ENCODE measurements at regions not wholly inside any gene's neighbourhood (a gene's known extent, or its start where the extent isn't known, plus 50 kb on each side); places are given as distances from the start of the nearest gene placed in this dataset.

DNA sequence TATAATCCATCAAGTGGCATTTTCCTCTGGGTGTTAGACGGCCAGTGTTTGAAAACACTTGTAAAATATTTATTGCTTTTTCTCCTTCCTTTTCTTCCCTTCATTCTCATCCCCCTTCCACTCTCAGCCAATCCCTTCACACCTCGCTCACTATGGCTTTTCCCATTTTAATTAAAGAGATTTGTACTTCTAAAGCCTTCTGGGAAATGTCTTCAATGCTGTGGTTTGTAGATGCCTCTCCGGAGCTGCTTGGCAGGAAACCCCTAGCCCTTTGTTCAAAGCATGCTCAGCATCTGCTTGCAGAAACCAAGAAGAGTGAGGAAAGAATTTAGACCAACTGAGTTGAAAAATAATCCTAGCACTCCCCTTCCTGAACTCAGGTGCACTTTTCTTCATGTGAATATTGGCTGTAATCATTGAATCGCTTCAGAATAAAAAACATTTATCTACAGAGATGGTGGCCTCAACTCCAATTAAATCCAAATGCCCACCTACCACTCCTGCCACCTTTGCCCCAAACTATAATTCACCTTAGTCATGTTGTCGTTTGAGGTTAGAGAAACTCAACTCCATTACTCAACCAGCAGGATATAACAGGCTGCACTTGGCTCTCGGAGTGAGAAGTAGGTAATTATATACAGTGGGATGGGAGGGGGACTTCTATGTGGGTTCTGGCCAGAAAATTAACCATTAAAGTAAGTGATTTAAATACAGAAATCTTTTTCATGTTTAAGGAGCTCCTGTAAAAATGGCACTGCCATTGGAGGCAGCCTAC lies 659.4 kb upstream of the CAMK1G start:
- no peak for DNase-seq

DNA sequence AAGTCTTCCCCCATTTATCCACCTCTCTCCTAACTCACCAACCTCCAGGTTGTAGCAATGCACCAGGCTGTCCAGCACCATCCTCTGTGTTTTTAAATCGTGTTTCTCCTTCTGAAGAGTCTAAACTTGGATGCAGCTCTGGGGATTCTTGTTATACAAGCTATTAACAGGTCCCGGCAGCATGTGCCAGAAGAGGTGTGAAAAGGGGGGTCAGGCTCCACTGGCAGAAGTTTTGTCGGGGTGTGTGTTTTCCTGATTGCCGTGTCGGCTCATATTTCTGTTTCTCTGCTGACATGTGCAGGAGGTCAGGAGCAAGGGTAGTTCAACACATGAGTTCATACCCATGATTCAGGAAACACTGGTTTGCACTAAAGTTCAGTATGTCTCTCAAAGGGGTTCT lies 658.6 kb upstream of the CAMK1G start:
- DNase-seq: no peak

DNA sequence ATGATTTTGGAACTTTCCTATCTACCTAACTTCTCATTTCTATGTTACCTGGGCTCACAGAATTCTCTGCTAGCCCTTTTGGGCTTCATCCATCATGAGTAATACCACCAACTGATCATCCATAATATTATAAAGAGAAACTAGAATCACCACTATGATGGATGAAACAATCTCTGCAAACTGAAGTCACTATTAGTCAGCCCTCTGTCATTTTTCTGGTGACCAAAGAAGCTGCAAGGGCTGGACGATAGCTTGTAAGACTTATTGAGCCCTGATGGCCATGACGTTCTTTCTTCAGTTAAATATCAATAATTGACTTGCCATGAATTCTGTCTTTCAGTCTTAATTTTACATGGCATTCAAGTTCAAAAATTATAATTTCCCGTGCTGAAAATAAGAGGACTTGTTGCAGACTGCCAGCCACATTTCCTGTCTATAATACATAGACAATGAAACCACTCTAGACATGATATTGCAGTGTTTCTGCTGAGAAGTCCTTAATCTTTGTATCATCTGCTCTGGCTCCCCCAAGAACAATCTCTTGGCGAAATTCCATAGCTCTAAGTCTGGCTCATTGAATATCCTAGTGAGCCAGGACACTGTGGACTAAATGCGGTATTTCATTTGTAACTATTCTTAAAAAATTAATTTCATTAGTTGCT lies 655.0 kb upstream of the CAMK1G start:
- no peak for DNase-seq

DNA sequence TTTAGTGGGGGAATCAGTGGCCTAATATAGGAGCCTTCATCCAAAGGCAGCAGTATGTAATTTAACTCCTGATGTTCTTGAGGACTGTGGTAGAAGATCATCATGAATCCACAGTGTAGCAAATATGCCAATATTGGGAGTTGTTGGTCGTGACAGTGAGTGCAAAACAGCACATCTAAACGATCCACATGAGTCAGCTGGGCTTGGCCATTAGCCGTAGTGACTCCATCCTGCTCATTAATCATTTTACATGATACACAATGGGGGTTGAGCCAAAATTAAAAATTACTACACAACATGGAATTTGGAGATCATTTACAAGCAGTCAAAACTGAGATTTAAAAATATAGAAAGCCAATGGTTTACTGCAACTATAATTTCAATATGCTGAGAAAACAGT lies 653.9 kb upstream of the CAMK1G start:
- DNase-seq: no peak

DNA sequence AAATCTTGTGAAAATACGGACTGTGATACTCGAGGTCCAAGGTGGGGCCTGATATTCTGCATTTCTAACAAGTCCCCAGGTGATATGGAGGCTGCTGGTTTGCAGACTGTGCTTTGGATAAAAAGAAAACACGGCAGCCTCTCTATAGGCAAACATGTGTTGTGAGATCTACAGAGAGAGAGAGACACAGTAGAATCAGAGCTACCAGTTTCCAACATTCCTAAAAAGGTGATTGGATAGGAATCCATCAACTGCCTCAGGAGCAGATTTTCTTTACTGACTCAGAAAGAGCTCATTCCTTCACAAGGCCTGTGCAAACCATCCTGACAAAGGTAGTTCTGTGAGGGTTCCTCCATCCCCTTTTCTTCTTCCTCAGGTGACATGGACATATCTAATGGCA lies 651.6 kb upstream of the CAMK1G start:
- DNase-seq: no peak

DNA sequence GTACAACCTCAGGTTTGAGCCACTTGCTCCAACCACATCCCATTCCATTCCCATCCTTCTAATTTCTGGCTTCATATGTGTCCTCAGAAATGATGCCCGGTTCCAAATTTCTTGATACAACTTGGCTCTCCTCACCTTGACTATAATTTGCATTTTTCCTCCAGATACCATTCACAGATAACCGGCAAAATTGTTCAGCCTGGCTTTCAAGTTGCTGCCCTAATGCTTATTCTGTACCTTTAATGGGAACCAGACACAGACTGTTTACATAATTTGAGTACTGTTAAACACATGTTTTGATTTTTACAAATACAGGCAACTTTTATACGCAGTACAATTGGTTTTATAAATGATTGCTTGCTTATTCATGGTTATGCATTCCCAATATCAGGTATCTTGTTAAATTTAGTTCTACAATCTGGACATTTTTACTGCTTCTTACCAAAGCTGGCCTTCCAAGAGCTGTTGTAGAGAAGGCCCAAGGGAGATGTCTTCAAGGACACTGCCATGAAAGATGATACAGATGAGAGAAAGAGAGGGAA lies 649.5 kb upstream of the CAMK1G start:
- DNase-seq: no peak

DNA sequence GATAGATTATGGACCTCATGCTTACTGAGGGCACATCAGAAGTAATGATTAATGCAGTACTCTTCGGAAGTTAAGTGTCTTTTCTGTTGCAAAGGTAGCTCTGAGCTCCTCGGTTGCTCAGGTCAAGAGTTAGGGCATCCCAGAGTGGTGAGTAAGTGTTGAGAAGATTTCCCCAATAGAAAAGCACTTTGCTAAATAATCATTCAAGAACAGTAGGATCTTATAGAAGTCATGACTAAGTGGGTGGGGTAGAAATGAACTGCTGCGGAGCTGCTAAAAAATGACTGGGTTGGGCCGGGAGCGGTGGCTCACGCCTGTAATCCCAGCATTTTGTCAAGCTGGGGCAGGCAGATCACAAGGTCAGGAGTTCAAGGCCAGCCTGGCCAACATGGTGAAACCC lies 648.6 kb upstream of the CAMK1G start:
- DNase-seq: no peak

DNA sequence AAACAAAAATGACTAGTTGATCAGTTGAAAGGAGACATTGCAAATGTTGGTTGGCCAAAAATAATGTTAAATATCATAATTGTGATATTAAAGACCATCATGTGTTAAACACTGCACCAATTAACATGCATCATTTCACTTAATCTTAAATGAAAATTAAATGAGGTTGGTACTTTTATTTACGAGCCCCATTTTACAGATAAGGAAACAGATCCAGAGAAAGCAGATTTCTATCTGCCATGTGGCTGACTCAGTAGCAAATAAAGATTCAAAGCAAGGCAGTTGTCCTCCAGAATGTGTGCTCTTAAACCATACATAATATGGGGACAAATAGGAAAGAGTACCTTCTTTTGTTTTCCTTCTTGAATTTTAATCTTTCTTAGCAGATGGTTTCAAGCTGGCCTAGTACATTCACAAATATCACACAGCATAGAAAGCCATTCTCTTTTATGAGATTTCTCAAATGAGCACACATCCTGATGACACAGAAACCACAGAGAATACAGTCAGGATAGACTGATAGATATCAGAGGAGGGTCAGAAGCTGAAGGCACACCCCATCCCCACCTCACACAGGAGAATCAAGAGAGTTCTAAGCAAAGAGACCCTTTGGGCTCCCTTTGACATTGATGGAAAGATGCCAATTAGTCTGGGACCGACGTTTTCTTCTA lies 647.9 kb upstream of the CAMK1G start:
- DNase-seq: no peak

DNA sequence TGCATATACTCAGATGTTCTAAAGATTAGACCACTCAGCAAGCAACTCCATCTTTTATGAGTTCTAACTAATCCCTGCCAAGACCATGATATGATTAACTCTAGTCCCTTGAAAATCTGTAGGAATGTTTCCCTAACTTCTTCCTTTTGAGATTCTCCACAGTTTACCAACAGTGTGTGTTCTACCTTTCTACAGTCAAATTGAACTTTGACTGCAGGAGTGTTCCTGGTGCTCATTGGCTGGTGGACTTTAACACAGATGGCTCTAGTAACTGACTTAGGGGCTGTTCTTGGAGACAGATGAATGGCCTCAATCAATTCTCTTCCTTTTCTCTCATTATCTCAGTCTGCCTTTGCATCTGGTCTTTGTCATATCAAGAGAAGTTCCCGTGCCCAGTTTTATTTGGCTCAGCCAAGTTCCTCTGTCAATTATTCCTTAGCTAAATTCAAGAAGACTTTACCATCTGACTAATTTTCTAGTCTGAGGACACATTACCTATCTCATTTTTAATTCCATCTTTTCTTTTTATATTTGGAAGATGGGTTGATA lies 643.9 kb upstream of the CAMK1G start:
- no peak for DNase-seq

DNA sequence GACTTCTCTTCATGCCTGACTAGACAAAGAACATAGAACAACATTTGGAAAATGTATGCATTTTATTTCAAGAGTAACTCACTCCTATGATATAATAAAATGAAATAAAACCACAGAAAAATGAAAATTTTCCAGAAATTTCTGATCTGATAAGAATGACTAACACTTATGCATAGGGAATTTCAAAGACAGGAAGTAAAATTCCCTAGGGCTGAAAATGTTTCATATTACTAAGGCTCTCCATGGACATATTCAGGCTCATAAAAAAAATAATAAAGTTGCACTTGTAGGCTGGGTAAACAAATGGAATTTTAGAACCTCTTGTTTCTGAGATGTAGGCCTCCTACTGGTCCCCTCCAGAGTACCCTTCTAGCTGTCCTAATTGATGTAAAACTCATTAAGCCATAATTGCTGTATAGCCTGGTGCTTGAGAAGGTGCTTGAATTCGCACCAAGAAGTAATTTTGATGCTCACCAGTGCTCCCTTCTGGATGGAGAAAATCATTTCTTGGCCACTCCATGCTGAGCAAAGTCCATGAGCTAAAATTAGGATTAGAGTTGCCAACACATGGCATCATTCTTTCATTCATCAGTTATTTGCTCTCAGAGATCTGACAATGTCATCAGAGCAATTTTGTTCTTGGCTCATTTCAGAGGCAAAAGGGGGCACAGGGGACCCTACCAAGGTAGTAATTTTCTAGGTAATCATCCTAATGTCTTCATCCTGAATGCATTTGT lies 641.0 kb upstream of the CAMK1G start:
- no peak for DNase-seq

DNA sequence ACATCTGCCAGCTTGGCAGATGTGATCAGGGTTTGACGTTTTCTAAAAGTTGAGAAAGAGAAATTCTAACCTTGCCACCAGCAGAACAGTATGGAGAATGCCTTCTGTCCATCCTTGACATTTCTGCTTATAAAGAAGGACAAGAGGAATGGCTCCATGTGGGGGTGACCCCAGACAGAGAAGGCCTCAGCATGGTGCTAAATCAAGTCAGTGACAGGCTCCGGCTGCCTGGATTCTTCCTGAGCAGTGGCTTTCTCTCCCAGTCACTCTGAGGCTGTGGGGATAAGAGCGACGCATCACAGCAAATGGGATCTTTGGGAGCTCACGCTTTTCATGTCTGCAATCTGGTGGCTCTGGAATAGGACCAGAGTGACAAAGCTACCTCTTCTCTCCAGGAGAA lies 640.2 kb upstream of the CAMK1G start:
- no peak for DNase-seq

DNA sequence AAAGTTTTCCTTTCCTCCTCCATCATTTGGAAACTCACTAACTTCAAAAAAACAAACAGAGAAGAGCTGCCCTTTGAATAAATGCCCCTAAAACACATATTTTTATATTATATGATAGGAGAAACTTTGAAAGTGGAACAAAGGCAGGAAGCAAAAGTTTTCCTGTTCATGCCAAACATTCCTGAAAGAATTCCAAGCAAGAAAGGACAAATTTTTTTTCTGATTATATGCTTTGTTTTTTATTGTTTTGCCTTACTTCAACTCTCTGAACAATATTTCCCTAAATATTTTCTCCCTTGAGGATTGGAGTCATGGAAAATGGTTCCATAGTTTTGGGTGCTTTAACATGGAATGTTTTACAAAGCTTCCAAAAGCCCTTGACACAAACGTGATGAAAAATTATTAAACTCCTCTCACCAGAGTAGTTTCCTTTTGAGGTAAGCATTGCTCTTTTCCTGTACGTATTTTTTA lies 638.5 kb upstream of the CAMK1G start:
- DNase-seq: no peak

DNA sequence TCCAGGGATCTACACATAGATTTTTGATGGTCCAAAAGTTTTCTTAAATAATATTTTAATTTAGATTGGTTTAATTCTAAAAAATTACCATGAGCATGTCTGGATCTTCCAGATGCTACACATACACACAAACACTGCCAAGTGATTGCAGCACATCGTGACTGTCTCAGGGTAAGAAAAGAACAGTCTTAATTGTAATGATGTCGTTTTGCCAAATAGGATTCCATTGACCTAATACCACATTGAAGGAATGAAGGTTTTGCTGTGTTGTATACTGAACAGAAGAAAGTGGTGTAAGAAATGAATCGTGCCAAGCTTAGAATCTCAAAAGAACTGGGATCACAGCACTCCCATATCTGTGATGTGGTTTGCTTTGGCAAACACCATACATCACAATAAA lies 633.3 kb upstream of the CAMK1G start:
- no peak for DNase-seq

DNA sequence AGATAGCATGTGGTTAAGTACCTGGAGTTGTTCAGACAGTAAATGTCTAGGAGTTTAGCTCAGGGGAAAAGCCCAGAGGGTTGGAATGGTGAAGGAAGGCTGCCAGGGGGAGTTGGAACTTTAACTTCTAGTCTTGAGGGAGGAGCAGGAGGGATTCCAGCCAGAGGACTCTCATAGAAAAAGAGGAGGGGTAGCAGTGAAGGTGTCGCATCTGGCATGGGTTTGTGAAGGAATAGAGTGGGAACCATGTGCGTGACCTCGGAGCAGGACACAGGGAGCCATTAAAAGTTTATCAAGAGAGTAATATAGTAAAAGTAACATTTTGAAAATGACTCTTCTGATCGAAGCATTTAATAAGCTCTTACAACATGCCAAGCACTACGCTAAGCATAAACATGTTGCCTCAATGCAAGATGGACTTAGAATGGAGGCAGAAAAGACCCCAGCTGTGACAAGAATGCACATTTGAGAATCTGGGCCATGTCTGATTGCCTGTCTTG lies 632.4 kb upstream of the CAMK1G start:
- no peak for DNase-seq

DNA sequence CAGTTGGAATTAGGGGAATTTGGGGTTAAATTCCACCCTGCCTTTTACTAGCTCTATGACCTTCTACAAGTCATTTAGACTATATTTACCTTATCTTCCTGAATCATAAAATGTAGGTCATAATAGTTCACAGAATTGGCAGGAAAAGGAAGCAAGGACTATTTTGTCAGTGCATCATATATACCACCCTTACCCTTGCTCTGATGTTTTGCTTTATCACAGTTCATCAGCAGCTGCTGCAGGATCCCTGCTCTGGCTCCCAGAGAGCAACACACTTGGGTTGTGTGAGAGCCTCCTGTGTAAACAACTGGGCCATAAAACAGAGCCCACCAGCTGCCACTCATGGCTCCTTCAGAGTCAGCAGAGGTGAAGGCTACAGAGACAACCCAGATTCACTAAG lies 631.6 kb upstream of the CAMK1G start:
- no peak for DNase-seq

DNA sequence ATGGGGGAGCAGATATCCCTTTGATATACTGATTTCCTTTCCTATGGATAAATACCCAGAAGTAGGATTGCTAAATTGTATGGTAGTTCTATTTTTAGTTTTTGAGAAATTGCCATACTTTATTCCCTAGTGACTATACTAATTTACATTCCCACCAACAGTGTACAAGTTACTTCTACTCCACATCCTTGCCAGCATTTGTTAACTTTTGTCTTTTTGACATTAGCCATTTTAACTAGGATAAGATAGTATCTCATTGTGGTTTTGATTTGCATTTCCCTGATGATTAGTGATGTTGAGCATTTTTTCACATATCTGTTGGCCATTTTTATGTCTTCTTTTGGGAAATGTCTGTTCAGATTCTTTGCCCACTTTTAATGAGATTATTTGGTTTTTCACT lies 620.6 kb upstream of the CAMK1G start:
- DNase-seq: no peak

DNA sequence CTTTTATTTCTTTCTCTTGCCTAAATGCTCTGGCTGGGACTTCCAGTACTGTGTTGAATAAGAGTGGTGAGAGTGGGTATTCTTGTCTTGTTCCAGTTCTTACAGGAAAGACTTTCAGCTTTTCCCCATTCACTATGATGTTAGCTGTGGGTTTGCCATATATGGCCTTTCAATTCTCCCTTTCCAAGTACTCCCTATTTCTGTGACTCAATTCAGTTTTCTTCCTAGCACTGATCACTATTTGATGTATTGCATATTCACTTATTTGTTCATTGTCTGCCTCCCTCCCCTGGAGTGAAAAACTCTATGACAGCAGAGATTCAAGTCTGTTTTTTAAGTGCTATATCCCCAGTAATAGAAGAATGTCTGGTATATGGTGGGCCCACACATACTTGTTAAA lies 618.2 kb upstream of the CAMK1G start:
- DNase-seq: no peak

DNA sequence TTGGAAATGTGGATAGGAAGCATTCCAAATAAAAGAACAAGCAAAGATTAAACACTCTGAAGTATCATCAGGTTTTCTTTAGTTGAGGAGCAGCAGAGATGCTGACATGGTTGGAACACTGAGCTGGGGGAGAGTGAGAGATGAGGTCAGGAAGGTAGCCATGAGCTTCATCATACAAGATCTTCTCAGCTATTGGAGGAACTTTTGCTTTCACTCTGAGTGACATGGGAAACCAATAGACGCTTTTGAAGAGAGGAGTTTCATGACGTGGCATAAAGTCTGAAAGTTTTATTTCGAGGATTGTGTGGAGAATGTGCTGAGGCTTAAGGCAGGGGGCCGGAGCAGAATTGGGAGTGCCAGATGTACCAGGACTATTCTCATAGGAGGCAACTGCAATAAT lies 616.2 kb upstream of the CAMK1G start:
- DNase-seq: no peak

DNA sequence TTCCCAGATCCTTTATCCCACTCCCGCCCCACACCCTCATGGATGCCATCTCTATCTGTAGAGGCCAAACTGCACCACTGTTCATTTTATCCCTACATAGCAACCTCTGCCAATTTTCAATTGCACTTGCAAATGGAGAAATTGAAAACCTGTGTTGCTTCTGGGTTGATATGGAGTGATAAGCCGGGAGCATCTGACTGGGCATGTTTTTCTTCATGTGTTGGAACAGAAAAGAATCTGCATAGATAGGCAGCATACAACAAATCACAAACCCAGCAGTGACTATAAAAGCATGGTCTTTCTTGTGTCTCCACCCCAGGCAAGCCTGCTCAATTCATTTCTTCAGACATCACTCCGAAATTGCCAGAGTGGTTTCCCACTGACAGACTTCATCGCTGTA lies 608.8 kb upstream of the CAMK1G start:
- no peak for DNase-seq

DNA sequence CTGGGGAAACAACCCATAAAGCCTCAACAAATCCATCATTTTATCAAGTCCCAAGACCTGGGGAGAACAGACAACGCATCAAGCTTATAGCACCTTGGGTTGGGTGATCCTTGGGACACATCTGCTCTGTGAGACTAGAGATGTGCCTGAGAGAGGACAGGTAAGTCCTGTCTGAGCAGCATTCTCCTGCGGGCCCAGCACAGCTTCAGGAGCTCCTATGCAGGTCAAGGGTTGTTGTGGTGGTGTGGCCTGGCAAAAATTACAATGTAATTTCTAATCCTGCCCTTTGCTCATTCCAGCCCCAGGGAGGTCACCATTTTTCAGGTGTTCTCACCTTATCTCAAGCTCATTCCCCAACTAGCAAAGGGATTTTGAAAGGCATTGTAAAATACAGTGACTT lies 608.1 kb upstream of the CAMK1G start:
- no peak for DNase-seq

DNA sequence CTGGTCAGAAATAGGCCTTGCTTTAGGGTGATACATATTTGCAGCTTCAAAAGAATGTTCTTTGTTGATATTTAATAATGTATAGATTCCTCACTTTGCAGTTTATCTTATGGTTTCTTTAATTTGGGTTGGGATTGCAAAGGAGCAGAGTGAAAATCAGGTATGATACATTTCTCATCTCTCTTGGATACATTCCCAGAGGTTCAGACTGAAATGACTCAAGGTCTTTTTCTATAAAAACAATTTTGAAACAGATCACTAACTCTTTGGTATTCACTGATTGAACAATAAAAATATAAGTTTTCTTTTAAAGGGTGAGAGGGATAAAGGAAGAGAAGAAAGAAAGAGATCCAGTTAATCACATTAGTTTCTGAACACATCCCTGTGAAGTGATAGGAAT lies 606.5 kb upstream of the CAMK1G start:
- DNase-seq: no peak

DNA sequence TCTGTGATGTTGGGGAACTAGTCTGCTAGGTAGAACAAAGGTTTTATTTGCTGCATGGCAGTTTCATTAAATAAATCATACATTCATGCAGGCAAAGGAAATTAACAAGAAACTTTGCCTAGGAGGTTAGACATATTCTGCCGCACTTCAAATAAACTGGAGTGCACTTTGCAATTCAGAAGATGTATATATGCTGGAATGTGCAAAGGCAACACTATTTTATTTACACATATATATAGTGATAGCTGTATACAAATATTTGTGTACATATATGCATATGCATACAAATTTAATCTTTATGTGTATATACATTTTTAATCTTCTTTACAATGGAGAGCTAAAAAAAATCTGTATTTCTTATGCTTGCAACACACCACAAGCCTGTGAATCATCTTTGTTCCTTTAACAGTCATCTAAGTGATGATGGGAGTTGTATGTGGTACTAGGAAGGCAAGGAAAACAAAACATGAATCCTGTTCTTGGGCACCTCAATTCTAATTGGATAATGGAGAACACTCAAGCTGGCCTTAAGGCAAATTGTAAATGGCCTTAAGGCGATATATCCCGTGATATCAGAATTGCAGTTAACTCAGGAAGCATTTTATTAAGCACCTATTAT lies 605.8 kb upstream of the CAMK1G start:
- DNase-seq: no peak
